ENCODE measurements at regions not wholly inside any gene's neighbourhood (a gene's known extent, or its start where the extent isn't known, plus 50 kb on each side); places are given as distances from the start of the nearest gene placed in this dataset.

DNA sequence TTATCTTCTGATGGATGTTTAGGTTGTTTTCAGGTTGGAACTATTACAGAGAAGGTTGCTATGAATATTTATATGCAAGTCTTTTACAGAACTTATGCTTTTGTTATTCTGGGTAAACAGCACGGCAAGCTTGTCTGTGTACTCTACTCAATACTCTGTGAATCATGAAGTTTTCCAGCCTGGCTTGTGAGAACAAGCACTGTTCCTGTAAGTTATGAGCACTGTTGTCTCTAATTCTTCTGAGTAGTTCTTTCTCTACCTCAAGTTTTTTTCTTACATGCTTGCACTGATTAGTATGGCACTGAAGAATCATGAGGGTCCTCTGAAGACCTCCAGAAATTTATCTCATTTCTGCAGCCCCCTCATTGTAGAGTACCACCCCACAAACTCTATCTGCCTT, 496.9 kb downstream of the KCTD12 start:
- no peak for DNase-seq (ENCODE audit: extremely low read depth, low read depth)
- TF ChIP-seq, protein P1, sequence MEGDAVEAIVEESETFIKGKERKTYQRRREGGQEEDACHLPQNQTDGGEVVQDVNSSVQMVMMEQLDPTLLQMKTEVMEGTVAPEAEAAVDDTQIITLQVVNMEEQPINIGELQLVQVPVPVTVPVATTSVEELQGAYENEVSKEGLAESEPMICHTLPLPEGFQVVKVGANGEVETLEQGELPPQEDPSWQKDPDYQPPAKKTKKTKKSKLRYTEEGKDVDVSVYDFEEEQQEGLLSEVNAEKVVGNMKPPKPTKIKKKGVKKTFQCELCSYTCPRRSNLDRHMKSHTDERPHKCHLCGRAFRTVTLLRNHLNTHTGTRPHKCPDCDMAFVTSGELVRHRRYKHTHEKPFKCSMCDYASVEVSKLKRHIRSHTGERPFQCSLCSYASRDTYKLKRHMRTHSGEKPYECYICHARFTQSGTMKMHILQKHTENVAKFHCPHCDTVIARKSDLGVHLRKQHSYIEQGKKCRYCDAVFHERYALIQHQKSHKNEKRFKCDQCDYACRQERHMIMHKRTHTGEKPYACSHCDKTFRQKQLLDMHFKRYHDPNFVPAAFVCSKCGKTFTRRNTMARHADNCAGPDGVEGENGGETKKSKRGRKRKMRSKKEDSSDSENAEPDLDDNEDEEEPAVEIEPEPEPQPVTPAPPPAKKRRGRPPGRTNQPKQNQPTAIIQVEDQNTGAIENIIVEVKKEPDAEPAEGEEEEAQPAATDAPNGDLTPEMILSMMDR (IDR thresholded peaks at IDR 0.05; ENCODE audit: low read depth, low read length): no peak

- TF ChIP-seq, protein P1 (IDR thresholded peaks at IDR 0.05; ENCODE audit: low read depth, low read length): no peak
- no peak for DNase-seq (ENCODE audit: extremely low read depth, low read depth)
These were observed 498.6 kb downstream of the KCTD12 start for GRCh38 chr13:76387566-76387965.

GRCh38 chr13:76386321-76386720, 499.9 kb downstream of the KCTD12 start:
- no peak for DNase-seq (ENCODE audit: extremely low read depth, low read depth)
- TF ChIP-seq, protein P1 (IDR thresholded peaks at IDR 0.05; ENCODE audit: low read depth, low read length): no peak

GRCh38 chr13:76385586-76385985, 500.6 kb downstream of the KCTD12 start:
- TF ChIP-seq, protein P1 (IDR thresholded peaks at IDR 0.05; ENCODE audit: low read depth, low read length): no peak
- no peak for DNase-seq (ENCODE audit: extremely low read depth, low read depth)

GRCh38 chr13:76383676-76384461, 502.3 kb downstream of the KCTD12 start:
- TF ChIP-seq, protein P1 (IDR thresholded peaks at IDR 0.05; ENCODE audit: low read depth, low read length): no peak
- DNase-seq (ENCODE audit: extremely low read depth, low read depth): peak; percentile 80

DNA sequence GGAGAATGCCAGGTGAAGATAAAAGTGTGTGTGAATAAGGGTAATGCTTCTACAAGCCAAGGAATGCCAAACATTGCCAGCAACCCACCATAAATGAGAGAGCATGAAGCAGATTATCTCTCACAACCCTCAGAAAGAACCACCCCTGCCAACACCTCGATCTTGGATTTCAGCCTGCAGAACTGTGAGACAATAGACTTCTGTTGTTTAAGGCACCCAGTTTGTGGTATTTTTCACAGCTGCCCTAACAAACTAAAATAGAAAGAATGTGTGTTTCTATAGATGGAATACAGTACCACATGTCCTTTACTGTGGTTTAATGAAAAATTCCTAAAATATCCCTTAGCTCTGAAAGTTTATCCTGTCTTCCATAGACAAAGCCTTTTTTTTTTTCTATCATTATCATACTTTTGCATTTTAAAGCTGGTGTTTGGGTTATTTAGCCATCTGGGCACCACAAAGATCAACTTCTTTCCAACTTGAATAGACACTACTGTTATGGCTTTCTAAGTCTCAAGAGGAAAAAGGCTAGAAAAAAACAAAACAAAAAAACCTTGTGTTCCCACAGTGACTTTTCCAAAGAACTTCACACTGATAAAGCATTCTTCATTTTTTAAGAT, 505.6 kb downstream of the KCTD12 start:
- no peak for DNase-seq (ENCODE audit: extremely low read depth, low read depth)
- TF ChIP-seq, protein P1 (IDR thresholded peaks at IDR 0.05; ENCODE audit: low read depth, low read length): no peak

GRCh38 chr13:76379341-76380105, 506.7 kb downstream of the KCTD12 start:
- DNase-seq (ENCODE audit: extremely low read depth, low read depth): no peak
- TF ChIP-seq, protein P1 (IDR thresholded peaks at IDR 0.05; ENCODE audit: low read depth, low read length): no peak
